Activated CD8-positive, alpha-beta memory T cell treated with anti-CD3 and anti-CD28 coated beads, Interleukin-2, amount 50 U/mL, for 24 hours (primary cell): ENCODE measurements at regions not wholly inside any gene's neighbourhood (a gene's known extent, or its start where the extent isn't known, plus 50 kb on each side); places are given as distances from the start of the nearest gene placed in this dataset.

Source experiments
- DNase-seq: peaks from one replicate; pipeline ENCODE4 v3.0.0-alpha.2; 2020; ENCODE audit errors: extremely low read depth

DNA sequence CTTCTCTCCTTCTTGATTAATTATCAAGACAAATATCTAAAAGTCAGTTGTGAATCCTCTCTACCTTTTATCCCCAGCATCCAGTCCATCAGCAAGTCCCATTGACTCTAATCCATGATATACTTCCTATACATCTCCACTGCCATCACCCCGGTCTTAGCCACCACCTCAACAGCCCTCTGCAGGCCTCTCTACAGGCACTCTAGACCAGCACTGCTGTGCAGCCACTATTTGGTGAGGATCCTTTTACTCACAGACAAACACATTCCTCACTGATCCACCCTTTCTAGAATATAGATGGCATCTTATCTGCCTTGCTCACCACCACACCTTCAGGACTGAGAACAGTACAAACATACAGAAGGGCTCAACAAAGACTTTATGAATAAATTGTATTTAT is 221.7 kb downstream of the RFC3 start:
- no peak for DNase-seq

DNA sequence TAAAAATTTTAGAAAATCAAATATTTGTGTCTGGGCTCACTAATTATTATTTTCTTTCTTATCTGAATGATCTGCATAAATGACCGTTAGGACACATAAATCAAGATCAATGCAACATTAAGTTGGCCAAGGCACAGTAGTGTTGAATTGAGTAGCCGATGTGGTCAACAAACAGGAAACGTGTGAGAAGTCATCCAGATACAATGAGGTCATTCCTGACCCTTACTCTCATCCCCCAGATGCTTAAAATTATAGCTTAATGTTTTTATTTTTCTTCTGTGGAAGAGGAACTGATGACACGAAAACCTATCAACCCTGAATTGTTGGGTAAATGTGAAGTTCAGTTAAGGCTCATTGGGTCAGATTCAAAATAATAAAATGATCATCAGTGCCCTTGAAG is 222.9 kb downstream of the RFC3 start:
- no peak for DNase-seq

DNA sequence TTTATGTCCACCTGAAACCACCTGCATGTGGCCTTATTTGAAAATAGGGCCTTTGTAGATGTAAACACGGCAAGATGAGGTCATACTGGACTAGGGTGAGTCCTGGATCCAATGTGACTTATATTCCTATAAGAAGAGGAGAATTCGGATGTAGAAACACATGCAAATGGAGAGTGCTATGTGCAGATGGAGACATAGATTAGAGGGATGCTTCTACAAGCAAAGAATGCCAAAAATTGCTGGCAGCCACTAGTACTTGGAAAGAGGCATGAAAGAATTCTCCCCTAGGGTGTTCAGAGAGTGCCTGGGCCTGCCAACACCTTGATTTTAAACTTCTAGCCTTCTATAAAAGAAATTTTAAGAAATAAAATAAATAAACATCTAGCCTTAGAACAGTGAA is 226.1 kb downstream of the RFC3 start:
- DNase-seq = no peak

DNA sequence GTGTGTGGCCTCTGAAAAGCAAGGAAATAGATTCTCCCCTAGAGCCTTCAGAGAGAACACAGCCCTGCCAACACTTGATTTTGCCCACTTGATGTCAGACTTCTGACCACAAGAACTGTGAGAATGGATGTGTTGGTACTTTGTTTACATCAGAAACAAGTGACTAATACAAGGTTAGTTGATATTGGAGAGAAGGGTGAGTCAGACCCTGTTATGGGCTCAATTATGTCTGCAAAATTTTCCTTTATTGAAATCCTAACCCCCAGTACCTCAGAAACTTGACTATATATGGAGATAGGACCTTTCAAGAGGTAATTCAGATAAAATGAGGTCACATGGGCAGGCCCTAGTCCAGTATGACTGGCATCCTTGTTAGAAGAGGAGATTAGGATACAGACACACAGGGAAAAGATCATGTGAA is 226.7 kb downstream of the RFC3 start:
- no peak for DNase-seq

DNA sequence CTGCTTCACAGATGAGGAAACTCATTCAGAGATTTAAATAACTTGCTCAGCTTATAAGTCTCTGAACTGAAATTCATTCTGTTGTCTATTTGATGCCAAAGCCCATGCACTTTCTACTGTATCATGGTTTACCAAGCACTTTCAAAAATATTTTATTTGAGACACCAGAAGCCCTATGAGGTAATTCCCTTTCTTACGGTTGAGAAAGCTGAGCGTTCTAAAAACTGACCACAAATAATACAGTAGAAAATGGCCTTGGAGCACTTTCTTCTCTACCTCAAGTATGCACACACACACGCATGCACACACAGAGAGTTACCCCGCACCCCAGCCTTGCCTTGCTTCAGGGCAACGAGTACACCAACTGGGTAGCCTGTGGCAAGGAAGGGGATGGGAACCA is 228.5 kb downstream of the RFC3 start:
- DNase-seq = no peak

DNA sequence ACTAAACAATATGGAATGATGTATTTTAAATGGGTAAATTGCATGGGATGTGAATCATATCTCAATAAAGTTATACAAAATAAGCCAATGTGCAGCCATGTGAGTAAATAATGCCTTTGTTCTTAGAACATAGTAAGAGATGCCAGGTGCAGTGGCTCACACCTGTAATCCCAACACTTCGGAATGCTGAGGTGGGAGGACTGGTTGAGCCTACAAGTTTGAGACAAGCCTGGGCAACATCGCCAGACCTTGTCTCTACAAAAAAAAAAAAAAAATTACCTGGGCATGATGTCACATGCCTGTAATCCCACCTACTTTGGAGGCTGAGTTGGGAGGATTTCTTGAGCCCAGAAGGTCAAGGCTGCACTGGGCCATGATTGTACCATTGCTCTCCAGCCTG is 230.7 kb downstream of the RFC3 start:
- no peak for DNase-seq

DNA sequence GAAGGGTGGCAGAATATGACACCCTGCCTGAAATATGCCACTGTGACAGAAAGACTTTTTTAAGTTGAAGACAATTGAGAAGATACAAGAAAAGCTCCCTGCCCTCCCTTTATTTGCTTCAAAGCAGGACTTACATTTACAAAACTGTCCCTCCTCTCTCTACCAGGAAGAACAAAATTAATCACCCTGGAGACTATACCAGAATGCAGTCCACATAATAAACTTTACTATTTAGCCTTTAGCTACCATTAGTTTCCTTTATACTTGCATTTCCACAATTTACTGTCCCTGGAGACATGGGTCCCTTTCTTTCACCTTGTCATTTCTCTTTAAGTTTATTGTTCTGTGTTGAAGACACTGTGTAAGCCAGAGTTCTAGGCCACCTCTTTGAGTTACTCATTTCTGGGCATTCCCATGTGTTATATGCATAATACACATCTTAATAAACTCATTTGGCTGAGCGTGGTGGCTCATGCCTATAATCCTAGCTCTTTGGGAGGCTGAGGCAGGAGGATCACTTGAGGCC is 238.8 kb downstream of the RFC3 start:
- DNase-seq = no peak

DNA sequence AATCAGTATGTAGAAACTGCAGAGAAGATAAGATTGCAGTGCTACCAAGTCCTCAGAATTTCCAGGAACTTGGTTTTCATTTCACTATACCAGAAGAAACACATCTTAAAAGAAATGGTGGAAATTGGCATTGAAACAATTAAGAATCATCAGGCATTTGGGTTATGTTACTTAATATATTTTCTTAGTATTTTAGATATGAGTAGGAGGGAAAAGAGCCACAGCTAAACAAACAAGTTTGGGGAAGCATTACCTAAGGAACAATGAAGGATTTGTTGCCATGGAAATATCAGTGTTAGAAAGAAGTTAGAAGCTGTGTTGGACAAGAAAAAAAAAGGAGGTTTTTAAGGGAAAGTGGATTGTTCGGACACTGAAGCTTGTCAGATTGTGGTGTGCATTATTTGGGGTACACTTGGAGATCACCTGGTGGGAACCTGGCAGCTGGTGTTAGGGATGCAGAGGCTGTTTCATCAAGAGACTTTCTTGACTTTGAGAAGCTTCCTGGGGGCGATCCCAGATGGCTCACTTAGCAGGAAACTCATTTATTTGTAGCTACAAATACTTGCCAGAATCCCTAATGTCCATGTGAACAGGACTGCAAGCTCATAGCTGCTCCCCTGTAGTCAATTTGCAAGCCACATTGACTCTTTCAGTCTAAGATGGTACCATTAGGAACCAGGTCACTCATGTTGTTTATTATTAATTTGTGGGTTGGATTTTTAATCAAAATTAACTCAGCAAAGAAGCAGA is 246.7 kb downstream of the RFC3 start:
- DNase-seq = no peak

DNA sequence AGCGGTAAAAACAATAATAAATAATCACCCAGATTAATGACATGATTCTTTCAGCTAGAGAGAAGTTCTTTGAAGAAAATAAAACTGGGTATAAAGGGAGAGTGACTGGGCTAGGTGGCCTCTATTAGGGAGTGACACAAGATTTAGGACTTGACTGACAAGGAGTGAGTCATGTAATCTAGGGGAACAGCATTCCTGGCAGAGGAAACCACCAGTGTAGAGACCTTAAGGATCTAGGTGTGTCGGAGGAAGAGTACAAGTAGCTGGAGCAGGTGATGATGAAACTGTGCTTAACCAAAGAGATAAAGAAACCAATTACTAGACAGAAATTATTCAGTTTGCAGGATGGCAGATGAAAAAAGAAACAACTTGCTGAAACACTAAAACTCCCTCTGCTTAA is 248.0 kb downstream of the RFC3 start:
- no peak for DNase-seq

DNA sequence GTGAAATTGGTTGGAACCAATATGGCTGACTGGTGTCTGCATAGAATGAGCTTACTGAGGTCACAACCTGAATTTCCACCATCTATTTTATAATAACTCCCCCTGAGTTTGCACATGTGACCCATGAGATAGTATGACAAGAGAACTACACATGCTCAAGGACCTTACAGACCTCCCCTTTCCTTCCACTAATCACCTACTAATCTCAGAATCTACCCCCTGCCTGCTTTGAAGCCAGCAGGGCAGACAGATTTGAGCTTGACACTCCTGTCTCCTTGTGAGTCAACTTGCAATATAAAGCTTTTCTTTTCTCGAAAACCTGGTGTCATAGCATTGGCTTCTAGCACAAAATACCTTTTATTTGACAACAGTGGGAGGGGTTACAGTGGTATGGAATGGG is 248.4 kb downstream of the RFC3 start:
- DNase-seq = no peak

DNA sequence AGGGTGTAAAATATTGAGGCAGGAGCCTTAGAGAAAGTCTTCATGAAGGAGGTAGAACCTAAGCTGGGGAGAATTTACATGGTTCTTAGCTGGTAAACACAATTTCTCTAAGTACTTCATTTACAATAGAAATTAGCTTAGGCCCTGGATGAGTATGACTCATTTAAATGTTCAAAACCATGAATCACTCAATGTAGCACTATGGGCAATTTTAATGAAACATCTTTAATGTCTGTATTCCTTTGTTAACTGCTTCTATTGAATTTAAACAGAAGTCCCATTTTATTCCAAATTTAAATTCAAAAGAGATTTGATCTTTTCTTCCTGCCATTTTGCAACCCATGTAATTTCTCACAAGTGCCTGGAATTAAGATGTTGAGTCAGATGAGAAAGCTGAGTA is 252.1 kb downstream of the RFC3 start:
- no peak for DNase-seq

DNA sequence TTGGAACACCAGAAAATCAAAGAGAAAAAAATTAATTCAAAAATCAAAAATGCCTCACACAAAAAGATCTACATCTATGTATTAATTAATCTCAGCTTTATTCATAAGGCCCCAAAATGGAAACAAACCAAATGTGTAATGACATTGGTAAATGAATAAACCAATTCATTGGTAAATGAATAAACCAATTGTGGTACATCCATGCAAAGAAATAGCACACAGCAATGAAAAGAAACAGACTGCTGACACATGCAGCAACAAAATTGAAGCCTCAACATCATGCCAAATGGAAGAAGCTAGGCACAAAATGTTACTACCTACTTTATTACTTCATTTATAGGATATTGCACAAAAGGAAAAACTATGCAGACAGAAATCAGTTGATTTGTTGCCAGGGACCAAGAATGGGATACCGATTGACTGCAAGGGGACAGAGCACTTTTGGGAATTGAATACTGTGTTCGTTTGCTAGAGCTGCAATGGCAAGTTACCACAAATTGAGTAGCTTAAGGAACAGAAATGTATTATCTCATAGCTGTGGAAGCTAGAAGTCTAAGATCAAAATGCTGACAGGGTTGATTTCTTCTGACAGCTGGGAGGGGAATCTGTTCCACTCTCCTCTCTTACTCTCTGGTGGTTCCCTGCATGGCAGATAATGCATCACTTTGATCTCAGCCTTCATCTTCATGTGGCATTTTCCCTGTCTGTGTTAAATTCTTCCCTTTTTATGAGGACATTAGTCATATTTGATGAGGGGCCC is 252.8 kb downstream of the RFC3 start:
- no peak for DNase-seq

DNA sequence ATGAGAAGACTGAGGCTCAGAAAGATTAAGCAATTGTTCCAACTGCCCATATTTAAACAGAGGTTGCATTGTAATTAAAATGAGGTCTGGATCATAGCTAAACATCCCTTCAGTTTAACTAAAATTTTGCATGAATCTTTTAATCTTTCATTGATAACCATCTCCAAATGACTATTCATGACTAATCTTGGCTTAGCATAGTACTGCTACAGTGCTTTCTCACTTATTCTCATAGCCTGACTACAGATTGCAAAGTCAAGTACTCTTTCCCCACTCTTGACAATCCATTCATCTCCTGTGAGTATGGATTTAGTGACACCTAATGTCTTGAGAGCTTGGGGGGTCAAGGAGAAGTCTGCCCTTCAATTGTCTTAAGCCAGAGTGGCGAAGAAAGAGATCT is 258.4 kb downstream of the RFC3 start:
- no peak for DNase-seq

DNA sequence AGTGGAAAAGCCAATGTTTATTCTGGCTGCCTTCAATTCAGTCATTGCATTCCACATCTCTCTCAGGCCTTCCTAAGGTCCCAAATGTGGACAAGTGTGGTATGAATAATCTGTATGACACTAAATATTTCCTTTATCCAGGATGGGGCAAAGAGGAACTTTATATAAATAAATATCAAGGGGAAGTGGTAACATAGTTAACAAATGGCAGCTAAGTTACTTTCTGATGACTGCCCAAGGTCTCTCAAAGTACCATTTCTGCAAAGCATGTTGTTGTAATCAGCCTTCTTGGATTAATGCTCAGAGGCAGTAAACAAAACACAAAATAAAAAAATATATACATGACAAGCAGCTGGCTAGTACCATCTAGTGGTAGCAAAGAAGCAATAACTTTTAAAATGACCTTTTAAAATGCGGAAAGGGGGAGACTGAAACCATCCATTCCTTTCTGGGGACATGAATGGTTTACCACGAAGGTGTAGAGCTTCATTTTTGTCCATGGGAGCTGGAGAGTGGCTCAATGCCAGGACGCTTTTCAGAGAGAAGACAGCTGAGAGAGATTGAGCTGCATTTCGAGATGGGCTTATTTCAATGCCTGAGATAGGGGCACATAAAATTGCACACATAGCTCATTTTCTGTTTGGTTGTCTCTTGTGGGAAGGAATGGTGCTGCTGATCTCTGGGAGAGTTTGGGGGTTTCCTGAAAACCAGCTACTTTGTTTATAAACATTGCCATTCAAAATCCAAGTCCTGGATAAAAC is 259.2 kb downstream of the RFC3 start:
- DNase-seq = no peak

DNA sequence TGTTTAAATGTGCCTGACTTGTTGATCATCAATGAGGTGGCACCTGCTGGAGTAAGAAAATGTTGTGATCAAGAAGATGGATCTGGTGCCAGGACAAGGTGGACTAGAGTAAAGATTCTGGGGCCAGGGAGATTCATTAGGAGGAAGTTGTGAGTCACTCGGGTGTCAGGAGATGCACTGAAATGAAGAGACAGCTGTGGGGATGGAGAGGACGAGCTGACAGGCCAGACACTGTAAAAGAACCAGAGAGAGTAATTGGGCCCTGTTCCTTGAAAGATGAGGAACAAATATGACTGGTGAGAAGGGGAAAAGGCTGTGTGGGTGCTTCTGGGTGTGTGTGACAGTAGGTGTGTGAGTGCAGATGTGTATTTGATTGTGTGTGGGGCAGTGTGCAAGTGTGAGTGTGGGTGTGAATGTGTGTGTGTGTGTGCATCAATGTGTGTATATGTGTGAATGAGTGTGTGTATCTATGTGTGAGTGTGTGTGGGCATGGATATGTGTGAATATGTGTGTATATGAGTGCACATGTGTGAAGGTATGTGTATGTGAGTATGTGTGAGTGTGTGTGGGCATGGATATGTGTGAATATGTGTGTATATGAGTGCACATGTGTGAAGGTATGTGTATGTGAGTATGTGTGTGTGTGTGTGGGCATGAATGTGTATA is 260.5 kb downstream of the RFC3 start:
- DNase-seq = no peak

DNA sequence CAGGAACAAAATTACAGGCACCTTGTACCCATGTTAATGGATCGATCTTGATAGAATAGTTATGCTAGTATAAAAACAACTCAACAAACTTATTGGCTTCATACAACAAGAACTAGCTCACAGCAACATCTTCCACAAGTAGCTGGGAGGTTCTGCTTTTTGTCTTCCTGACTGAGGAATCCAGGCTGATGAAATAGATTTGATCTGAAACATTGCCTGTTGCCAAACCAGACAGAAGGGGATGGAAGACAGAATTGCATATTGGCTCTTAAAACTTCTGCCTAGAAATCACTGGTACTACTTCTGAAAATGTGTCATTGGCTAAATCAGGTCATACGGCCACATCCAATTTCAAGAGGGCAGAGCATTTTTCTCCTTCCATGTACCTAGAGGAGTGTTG is 267.3 kb downstream of the RFC3 start:
- DNase-seq = no peak

DNA sequence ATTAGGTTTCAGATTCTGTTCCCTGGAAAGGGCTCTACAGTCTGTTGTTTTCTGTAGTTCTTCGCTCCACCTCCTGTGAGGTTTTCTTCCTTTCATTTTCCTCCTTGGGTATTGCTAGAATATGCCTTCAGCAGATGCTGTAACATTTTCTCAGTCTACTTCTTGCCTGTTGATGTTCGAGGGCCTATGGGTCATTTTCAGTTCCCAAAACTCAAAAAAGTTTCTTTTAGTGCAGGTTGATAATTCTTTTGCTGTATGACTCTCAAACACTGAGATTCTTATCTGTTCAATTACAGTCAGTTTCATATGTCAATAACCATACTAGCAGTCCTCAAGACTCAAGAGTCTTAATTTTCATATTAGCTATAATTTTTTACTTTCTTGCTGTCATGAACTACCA is 268.3 kb downstream of the RFC3 start:
- no peak for DNase-seq

DNA sequence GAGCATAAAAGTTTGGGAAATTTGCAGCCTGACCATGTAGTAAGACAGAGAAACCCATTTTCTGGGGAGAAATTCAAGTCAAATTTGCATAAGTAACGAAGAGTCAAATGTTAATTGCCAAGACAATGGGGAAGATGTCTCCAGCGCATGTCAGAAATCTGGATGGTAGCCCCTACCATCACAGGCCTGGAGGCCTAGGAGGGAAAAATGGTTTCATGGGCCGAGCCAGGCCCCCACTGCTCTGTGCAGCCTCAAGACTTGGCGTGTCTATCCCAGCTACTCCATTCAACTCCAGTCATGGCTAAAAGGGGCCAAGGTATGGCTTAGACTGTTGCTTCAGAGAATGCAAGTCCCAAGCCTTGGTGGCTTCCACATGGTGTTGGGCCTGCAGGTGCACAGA is 269.8 kb downstream of the RFC3 start:
- DNase-seq = no peak

DNA sequence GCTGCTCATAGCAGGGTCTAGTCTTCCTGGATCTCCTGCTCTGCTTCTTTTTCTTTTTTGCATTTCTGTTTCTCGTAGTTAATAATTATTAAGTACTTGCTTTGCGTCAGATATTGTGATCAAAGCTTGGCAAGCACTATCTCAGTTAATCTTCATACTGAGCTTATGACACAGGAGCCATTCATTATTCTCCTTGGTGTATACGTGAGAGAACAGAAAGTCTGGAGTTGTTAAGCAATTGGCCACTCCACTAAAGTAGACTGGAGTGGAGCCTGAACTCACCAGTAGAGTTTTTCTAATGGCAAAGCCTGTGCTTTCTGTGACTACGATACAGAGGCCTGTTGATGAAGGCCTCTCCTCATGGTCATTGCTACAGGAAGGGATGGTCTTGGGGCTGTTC is 285.9 kb downstream of the RFC3 start:
- DNase-seq = no peak

DNA sequence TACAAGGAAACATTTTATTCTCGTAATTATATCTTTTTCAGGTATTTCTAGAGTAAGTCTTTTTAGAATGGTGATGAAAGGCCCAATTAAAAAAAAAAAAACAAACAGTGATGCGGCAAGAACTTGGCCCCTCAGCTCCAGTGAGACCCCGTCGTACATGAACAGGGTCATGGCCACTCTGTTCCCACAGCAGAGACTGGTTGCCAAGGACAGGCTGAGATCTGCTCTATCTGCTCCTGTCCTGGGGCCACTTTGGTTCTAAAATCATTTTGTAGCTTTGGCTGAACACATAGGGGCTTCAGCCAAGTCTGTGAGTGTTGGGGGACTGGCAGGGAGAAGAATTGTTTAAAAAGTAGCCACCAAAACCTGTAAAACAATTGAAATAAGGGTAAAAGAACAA is 286.9 kb downstream of the RFC3 start:
- no peak for DNase-seq

DNA sequence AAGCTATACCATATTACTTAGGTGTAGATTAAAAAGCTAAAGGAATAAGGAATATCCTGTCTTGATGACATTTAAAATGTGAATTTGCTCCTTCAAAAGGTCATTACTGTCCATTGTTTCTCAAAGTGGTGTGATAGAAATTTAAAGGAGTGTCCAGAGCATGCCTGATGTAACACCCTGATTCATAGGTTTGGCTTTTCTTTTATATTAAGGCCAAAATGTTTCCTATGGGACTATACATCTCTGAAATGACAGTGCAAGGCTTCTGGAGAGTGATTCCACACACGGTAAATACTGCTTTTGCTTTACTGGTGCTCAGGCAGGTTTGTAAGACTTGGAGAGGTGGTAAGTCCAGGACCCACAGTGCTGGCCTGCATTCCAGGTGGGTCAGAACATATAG is 289.9 kb downstream of the RFC3 start:
- no peak for DNase-seq

DNA sequence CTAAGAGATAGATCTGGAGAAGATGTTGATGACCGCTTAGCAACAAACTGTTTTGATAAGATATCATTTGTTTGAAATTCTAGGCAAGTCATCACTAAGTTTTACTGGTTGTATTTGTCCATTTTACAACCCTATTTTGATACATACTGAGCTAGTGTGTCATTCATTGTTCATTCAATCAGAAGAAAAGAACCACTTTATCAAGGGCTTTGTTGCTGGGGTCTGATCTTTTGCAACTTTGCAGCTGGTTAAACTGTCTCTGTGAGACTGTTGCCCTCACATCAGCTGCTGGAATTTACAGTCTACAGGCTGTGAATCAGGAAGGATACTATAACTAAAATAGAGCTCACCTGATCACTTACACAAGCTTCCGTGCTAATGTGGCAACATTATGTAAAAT is 290.5 kb downstream of the RFC3 start:
- DNase-seq = no peak
